ENCODE measurements at regions not wholly inside any gene's neighbourhood (a gene's known extent, or its start where the extent isn't known, plus 50 kb on each side); places are given as distances from the start of the nearest gene placed in this dataset.
"Not testable (repeated sequence)": the region's sequence is repeated elsewhere in the genome, so short reads cannot be mapped to it uniquely, and the experiment has no call there.

GRCh38 chr4:79191292-79191691, 134.6 kb downstream of the NAA11 start:
- not testable (repeated sequence) for H3K4me3 ChIP-seq (ENCODE audit: low read length in 2 of 2); H3K36me3 ChIP-seq (ENCODE audit: control insufficient read depth in 2 of 2, insufficient read depth in 2 of 2, low read length in 1 of 2)
- WGBS, result 100% methylated on average over 1 of the region's 1 CpG

GRCh38 chr4:79185526-79186045, 140.3 kb downstream of the NAA11 start:
- Histone ChIP-seq H3K4me3 (ENCODE audit: low read length in 2 of 2) (no peak overlapping the region), H3K27ac (ENCODE audit: low read depth in 1 of 2, low read length in 1 of 2) (no peak overlapping the region), H3K36me3 (ENCODE audit: control insufficient read depth in 2 of 2, insufficient read depth in 2 of 2, low read length in 1 of 2) (no peaks in the 10 kb centered on the region), H3K27me3 (ENCODE audit: control insufficient read depth in 2 of 2, insufficient read depth in 1 of 2, low read length in 1 of 2) (no peaks in the 10 kb centered on the region), H3K4me1 (ENCODE audit: control insufficient read depth in 2 of 2, insufficient read depth in 2 of 2, low read length in 2 of 2) (no peaks in the 10 kb centered on the region), H3K9me3 (ENCODE audit: control insufficient read depth in 2 of 2, insufficient read depth in 1 of 2, low read length in 1 of 2) (peaks cover 0 to 3% of the 10 kb centered on the region in 2 donors)
- DNase-seq (ENCODE audit: low read depth in 6 of 9, low spot score in 9 of 9), result no peak
- WGBS, result 87% methylated on average over 3 of the region's 3 CpGs

More at GRCh38 chr4:79191292-79191691, 134.6 kb downstream of the NAA11 start:
- H3K9me3 ChIP-seq (ENCODE audit: control insufficient read depth in 2 of 2, insufficient read depth in 1 of 2, low read length in 1 of 2); H3K4me1 ChIP-seq (ENCODE audit: control insufficient read depth in 2 of 2, insufficient read depth in 2 of 2, low read length in 2 of 2); H3K27me3 ChIP-seq (ENCODE audit: control insufficient read depth in 2 of 2, insufficient read depth in 1 of 2, low read length in 1 of 2); H3K27ac ChIP-seq (ENCODE audit: low read depth in 1 of 2, low read length in 1 of 2); DNase-seq (ENCODE audit: low read depth in 6 of 9, low spot score in 9 of 9): not testable (repeated sequence)

GRCh38 chr4:79184476-79184875, 141.4 kb downstream of the NAA11 start:
- Histone ChIP-seq H3K9me3 (ENCODE audit: control insufficient read depth in 2 of 2, insufficient read depth in 1 of 2, low read length in 1 of 2) (peaks cover 0 to 3% of the 10 kb centered on the region in 2 donors), H3K27me3 (ENCODE audit: control insufficient read depth in 2 of 2, insufficient read depth in 1 of 2, low read length in 1 of 2) (no peaks in the 10 kb centered on the region), H3K27ac (ENCODE audit: low read depth in 1 of 2, low read length in 1 of 2) (no peak overlapping the region), H3K4me3 (ENCODE audit: low read length in 2 of 2) (no peak overlapping the region), H3K4me1 (ENCODE audit: control insufficient read depth in 2 of 2, insufficient read depth in 2 of 2, low read length in 2 of 2) (no peaks in the 10 kb centered on the region), H3K36me3 (ENCODE audit: control insufficient read depth in 2 of 2, insufficient read depth in 2 of 2, low read length in 1 of 2) (no peaks in the 10 kb centered on the region)
- no peak for DNase-seq (ENCODE audit: low read depth in 6 of 9, low spot score in 9 of 9)
- 96% methylated on average over 4 of the region's 4 CpGs for WGBS

- no peaks in the 10 kb centered on the region for H3K27me3 ChIP-seq (ENCODE audit: control insufficient read depth in 2 of 2, insufficient read depth in 1 of 2, low read length in 1 of 2)
- no peak overlapping the region for H3K27ac ChIP-seq (ENCODE audit: low read depth in 1 of 2, low read length in 1 of 2)
- 93% methylated on average over 3 of the region's 3 CpGs for WGBS
- no peak for DNase-seq (ENCODE audit: low read depth in 6 of 9, low spot score in 9 of 9)
- no peak overlapping the region for H3K4me3 ChIP-seq (ENCODE audit: low read length in 2 of 2)
- no peaks in the 10 kb centered on the region for H3K9me3 ChIP-seq (ENCODE audit: control insufficient read depth in 2 of 2, insufficient read depth in 1 of 2, low read length in 1 of 2)
- no peaks in the 10 kb centered on the region for H3K36me3 ChIP-seq (ENCODE audit: control insufficient read depth in 2 of 2, insufficient read depth in 2 of 2, low read length in 1 of 2)
- H3K4me1 ChIP-seq (ENCODE audit: control insufficient read depth in 2 of 2, insufficient read depth in 2 of 2, low read length in 2 of 2), result no peaks in the 10 kb centered on the region
These were observed 143.7 kb downstream of the NAA11 start for GRCh38 chr4:79182209-79182608.

- DNase-seq (ENCODE audit: low read depth in 6 of 9, low spot score in 9 of 9), result no peak
- Histone ChIP-seq H3K4me1 (ENCODE audit: control insufficient read depth in 2 of 2, insufficient read depth in 2 of 2, low read length in 2 of 2) (no peaks in the 10 kb centered on the region), H3K27ac (ENCODE audit: low read depth in 1 of 2, low read length in 1 of 2) (no peak overlapping the region), H3K27me3 (ENCODE audit: control insufficient read depth in 2 of 2, insufficient read depth in 1 of 2, low read length in 1 of 2) (no peaks in the 10 kb centered on the region), H3K9me3 (ENCODE audit: control insufficient read depth in 2 of 2, insufficient read depth in 1 of 2, low read length in 1 of 2) (no peaks in the 10 kb centered on the region), H3K4me3 (ENCODE audit: low read length in 2 of 2) (no peak overlapping the region), H3K36me3 (ENCODE audit: control insufficient read depth in 2 of 2, insufficient read depth in 2 of 2, low read length in 1 of 2) (no peaks in the 10 kb centered on the region)
- WGBS, result 98% methylated on average over 7 of the region's 7 CpGs
These were observed 144.7 kb downstream of the NAA11 start for GRCh38 chr4:79181190-79181589.

- no peak overlapping the region for H3K4me3 ChIP-seq (ENCODE audit: low read length in 2 of 2)
- no peaks in the 10 kb centered on the region for H3K36me3 ChIP-seq (ENCODE audit: control insufficient read depth in 2 of 2, insufficient read depth in 2 of 2, low read length in 1 of 2)
- H3K4me1 ChIP-seq (ENCODE audit: control insufficient read depth in 2 of 2, insufficient read depth in 2 of 2, low read length in 2 of 2), result no peaks in the 10 kb centered on the region
- no peak for DNase-seq (ENCODE audit: low read depth in 6 of 9, low spot score in 9 of 9)
- no peaks in the 10 kb centered on the region for H3K9me3 ChIP-seq (ENCODE audit: control insufficient read depth in 2 of 2, insufficient read depth in 1 of 2, low read length in 1 of 2)
- H3K27me3 ChIP-seq (ENCODE audit: control insufficient read depth in 2 of 2, insufficient read depth in 1 of 2, low read length in 1 of 2), result no peaks in the 10 kb centered on the region
- no peak overlapping the region for H3K27ac ChIP-seq (ENCODE audit: low read depth in 1 of 2, low read length in 1 of 2)
These were observed 147.1 kb downstream of the NAA11 start for GRCh38 chr4:79178760-79179159.

- Histone ChIP-seq H3K9me3 (ENCODE audit: control insufficient read depth in 2 of 2, insufficient read depth in 1 of 2, low read length in 1 of 2) (no peaks in the 10 kb centered on the region), H3K4me1 (ENCODE audit: control insufficient read depth in 2 of 2, insufficient read depth in 2 of 2, low read length in 2 of 2) (no peaks in the 10 kb centered on the region), H3K27ac (ENCODE audit: low read depth in 1 of 2, low read length in 1 of 2) (no peak overlapping the region), H3K4me3 (ENCODE audit: low read length in 2 of 2) (no peak overlapping the region), H3K27me3 (ENCODE audit: control insufficient read depth in 2 of 2, insufficient read depth in 1 of 2, low read length in 1 of 2) (no peaks in the 10 kb centered on the region), H3K36me3 (ENCODE audit: control insufficient read depth in 2 of 2, insufficient read depth in 2 of 2, low read length in 1 of 2) (no peaks in the 10 kb centered on the region)
- no peak for DNase-seq (ENCODE audit: low read depth in 6 of 9, low spot score in 9 of 9)
These were observed 148.5 kb downstream of the NAA11 start for GRCh38 chr4:79177388-79177787.

GRCh38 chr4:79176351-79176750, 149.5 kb downstream of the NAA11 start:
- Histone ChIP-seq H3K4me1 (ENCODE audit: control insufficient read depth in 2 of 2, insufficient read depth in 2 of 2, low read length in 2 of 2) (no peaks in the 10 kb centered on the region), H3K36me3 (ENCODE audit: control insufficient read depth in 2 of 2, insufficient read depth in 2 of 2, low read length in 1 of 2) (no peaks in the 10 kb centered on the region), H3K27ac (ENCODE audit: low read depth in 1 of 2, low read length in 1 of 2) (no peak overlapping the region), H3K9me3 (ENCODE audit: control insufficient read depth in 2 of 2, insufficient read depth in 1 of 2, low read length in 1 of 2) (no peaks in the 10 kb centered on the region), H3K27me3 (ENCODE audit: control insufficient read depth in 2 of 2, insufficient read depth in 1 of 2, low read length in 1 of 2) (no peaks in the 10 kb centered on the region), H3K4me3 (ENCODE audit: low read length in 2 of 2) (no peak overlapping the region)
- 97% methylated on average over 4 of the region's 4 CpGs for WGBS
- no peak for DNase-seq (ENCODE audit: low read depth in 6 of 9, low spot score in 9 of 9)

- Histone ChIP-seq H3K27me3 (ENCODE audit: control insufficient read depth in 2 of 2, insufficient read depth in 1 of 2, low read length in 1 of 2) (no peaks in the 10 kb centered on the region), H3K4me1 (ENCODE audit: control insufficient read depth in 2 of 2, insufficient read depth in 2 of 2, low read length in 2 of 2) (no peaks in the 10 kb centered on the region), H3K4me3 (ENCODE audit: low read length in 2 of 2) (no peak overlapping the region), H3K27ac (ENCODE audit: low read depth in 1 of 2, low read length in 1 of 2) (no peak overlapping the region), H3K9me3 (ENCODE audit: control insufficient read depth in 2 of 2, insufficient read depth in 1 of 2, low read length in 1 of 2) (no peaks in the 10 kb centered on the region), H3K36me3 (ENCODE audit: control insufficient read depth in 2 of 2, insufficient read depth in 2 of 2, low read length in 1 of 2) (no peaks in the 10 kb centered on the region)
- no peak for DNase-seq (ENCODE audit: low read depth in 6 of 9, low spot score in 9 of 9)
These were observed 150.1 kb downstream of the NAA11 start for GRCh38 chr4:79175716-79176115.
